Mesothelial cell of epicardium (in vitro differentiated cells): ENCODE measurements at regions not wholly inside any gene's neighbourhood (a gene's known extent, or its start where the extent isn't known, plus 50 kb on each side); places are given as distances from the start of the nearest gene placed in this dataset.

Experiments
- DNase-seq, 2 experiments: peaks; one replicate each; pipeline ENCODE4 v3.0.0; 2021; ENCODE audit warnings: low spot score in 2 of 2; ENCODE audit not compliant: unreplicated experiment in 2 of 2
- H3K27ac Mint-ChIP-seq: 2 replicates; pipeline ENCODE4 v1.8.0; 2021; ENCODE audit warnings: mixed read lengths
- H3K27me3 Mint-ChIP-seq: 2 replicates; pipeline ENCODE4 v1.8.0; 2021; ENCODE audit warnings: low read depth, mixed read lengths
- H3K36me3 Mint-ChIP-seq: 2 replicates; pipeline ENCODE4 v1.8.0; 2021; ENCODE audit warnings: mixed read lengths
- H3K4me1 Mint-ChIP-seq: 2 replicates; pipeline ENCODE4 v1.8.0; 2021; ENCODE audit warnings: mixed read lengths
- H3K4me3 Mint-ChIP-seq: 2 replicates; pipeline ENCODE4 v1.8.0; 2021; ENCODE audit warnings: mild to moderate bottlenecking, moderate library complexity, mixed read lengths
- H3K9me3 Mint-ChIP-seq: 2 replicates; pipeline ENCODE4 v1.8.0; 2021; ENCODE audit warnings: mixed read lengths
- CTCF ChIP-seq: fragments of 200-600 bp; sonication (generic); IDR thresholded peaks from one replicate; pipeline ENCODE4 v1.5.0; 2021; ENCODE audit warnings: antibody characterized with exemption; ENCODE audit not compliant: unreplicated experiment

GRCh38 chr4:14545163-14545562, 457.1 kb upstream of the CPEB2 start:
- Mint-ChIP-seq H3K27me3 (peaks cover 2% of the 10 kb centered on the region), H3K4me3 (no peak overlapping the region), H3K4me1 (no peaks in the 10 kb centered on the region), H3K9me3 (peaks cover 17% of the 10 kb centered on the region), H3K36me3 (no peaks in the 10 kb centered on the region), H3K27ac (no peak overlapping the region)
- no peak for TF ChIP-seq CTCF
- no peak for DNase-seq

DNA sequence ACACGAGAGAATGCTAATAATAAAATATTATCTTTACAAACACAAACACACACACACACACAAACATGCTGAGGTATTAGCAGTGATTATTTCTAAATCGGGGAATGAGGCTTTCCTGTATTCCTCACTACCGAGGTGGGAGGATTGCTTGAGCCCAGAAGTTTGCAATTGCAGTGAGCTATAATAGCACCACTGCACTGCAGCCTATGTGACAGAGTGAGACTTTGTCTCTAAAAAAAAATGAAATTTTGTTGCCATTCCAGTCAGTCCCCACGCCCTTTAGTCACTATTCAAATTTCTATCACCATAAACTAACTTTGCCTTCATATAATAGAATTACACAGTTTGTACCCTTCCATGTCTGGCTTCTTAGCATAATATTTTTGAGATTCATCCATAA, 456.5 kb upstream of the CPEB2 start:
- no peak overlapping the region for H3K27ac Mint-ChIP-seq
- H3K27me3 Mint-ChIP-seq: peaks cover 2% of the 10 kb centered on the region
- no peak for TF ChIP-seq CTCF
- DNase-seq: no peak
- H3K4me1 Mint-ChIP-seq: no peaks in the 10 kb centered on the region
- H3K4me3 Mint-ChIP-seq: no peak overlapping the region
- peaks cover 17% of the 10 kb centered on the region for H3K9me3 Mint-ChIP-seq
- H3K36me3 Mint-ChIP-seq: no peaks in the 10 kb centered on the region

GRCh38 chr4:14552119-14552518, 450.2 kb upstream of the CPEB2 start:
- Mint-ChIP-seq H3K27ac (no peak overlapping the region), H3K4me1 (no peaks in the 10 kb centered on the region), H3K36me3 (no peaks in the 10 kb centered on the region), H3K9me3 (no peaks in the 10 kb centered on the region), H3K27me3 (peaks cover 5% of the 10 kb centered on the region), H3K4me3 (no peak overlapping the region)
- no peak for TF ChIP-seq CTCF
- DNase-seq: no peak

- Mint-ChIP-seq H3K4me1 (no peaks in the 10 kb centered on the region), H3K27ac (no peak overlapping the region), H3K4me3 (no peak overlapping the region), H3K36me3 (no peaks in the 10 kb centered on the region), H3K27me3 (peaks cover 16% of the 10 kb centered on the region), H3K9me3 (peaks cover under 1% of the 10 kb centered on the region)
- no peak for TF ChIP-seq CTCF
- DNase-seq: no peak
Measured at GRCh38 chr4:14559646-14560045, 442.6 kb upstream of the CPEB2 start.

DNA sequence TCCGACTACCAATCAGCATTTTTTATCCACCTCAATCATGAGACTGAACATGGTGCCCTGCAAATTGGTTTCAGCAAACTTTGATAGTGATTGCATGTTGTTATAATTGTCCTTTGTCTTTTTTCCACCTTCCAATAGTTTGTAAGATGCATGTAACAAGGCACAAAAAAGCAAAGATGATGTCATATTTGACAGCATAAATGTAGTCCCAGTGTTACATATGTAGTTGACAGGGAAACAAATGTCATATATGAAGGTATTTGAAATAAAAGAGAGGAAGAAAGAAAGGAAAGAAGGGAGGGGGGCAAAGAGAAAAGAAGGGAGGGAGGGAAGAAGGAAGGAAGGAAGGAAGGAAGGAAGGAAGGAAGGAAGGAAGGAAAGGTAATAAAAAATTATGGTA, 441.7 kb upstream of the CPEB2 start:
- no peak for TF ChIP-seq CTCF
- Mint-ChIP-seq H3K27ac (no peak overlapping the region), H3K27me3 (peaks cover 16% of the 10 kb centered on the region), H3K36me3 (no peaks in the 10 kb centered on the region), H3K4me1 (no peaks in the 10 kb centered on the region), H3K9me3 (peaks cover 10% of the 10 kb centered on the region), H3K4me3 (no peak overlapping the region)
- DNase-seq: no peak

GRCh38 chr4:14562901-14563300, 439.4 kb upstream of the CPEB2 start:
- H3K4me1 Mint-ChIP-seq: no peaks in the 10 kb centered on the region
- H3K27ac Mint-ChIP-seq: no peak overlapping the region
- no peak for DNase-seq
- no peak for TF ChIP-seq CTCF
- H3K9me3 Mint-ChIP-seq: peaks cover 14% of the 10 kb centered on the region
- no peak overlapping the region for H3K4me3 Mint-ChIP-seq
- no peaks in the 10 kb centered on the region for H3K36me3 Mint-ChIP-seq
- H3K27me3 Mint-ChIP-seq: peaks cover 14% of the 10 kb centered on the region
